ENCODE measurements at regions not wholly inside any gene's neighbourhood (a gene's known extent, or its start where the extent isn't known, plus 50 kb on each side); places are given as distances from the start of the nearest gene placed in this dataset.

- H3K4me3 ChIP-seq (ENCODE audit: control insufficient read depth, low read depth, low read length): no peak overlapping the region
- DNase-seq (ENCODE audit: low read depth): no peak
- no peak for TF ChIP-seq CTCF (conservative IDR thresholded peaks at IDR 0.05; ENCODE audit: control insufficient read depth, insufficient read depth, low read depth, low read length)
Observed at GRCh38 chr2:15705310-15705709, 113.6 kb downstream of the DDX1 start.

DNA sequence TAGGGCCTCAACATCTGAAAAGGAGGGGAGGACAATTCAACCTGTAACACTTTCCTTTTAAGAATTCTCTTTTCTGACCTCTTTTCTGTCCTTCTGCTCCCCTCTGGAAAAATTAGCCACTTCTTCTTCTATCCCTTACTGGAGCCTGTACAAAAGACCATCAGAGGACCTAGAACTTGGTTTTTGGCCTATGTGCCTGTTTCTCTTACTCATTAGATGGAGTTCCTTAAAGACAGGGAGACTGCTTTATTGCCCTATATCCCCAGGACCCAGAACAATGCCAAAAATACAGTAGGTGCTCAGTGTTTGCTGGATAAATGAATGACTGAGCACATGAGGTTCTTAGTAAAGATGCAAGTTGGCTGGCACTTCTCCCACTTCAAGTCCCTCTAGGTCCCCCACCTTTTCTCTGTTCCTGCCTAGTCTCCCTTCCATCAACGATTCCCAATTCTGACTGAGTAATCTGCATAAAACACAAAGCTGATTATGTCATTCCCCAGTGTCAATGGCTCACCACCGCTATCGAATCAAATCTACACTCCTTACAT lies 114.2 kb downstream of the DDX1 start:
- TF ChIP-seq CTCF (conservative IDR thresholded peaks at IDR 0.05; ENCODE audit: control insufficient read depth, insufficient read depth, low read depth, low read length): no peak
- no peak for DNase-seq (ENCODE audit: low read depth)

DNA sequence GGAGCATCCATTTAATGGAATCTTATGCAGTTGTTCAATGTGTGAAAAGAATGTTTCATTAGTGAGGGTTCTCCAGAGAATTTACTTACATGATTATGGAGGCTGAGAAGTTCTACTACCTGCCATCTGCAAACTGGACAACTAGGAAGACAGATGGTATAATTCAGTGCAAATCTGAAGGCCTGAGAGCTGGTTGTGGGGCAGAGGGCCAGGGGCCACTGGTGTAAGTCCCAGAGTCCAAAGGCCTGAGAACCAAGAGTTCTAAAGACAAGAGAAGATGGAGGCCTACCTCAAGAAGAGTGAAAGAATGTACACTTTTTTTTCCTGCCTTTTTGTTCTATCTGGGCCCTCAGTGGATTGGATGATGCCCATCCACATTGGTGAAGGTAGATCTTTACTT lies 114.8 kb downstream of the DDX1 start:
- no peak for DNase-seq (ENCODE audit: low read depth)

More for the DNA sequence above, 114.2 kb downstream of the DDX1 start:
- H3K4me3 ChIP-seq (ENCODE audit: control insufficient read depth, low read depth, low read length): no peak overlapping the region

GRCh38 chr2:15706986-15707632 lies 115.4 kb downstream of the DDX1 start:
- DNase-seq (ENCODE audit: low read depth): no peak
- no peak for TF ChIP-seq CTCF (conservative IDR thresholded peaks at IDR 0.05; ENCODE audit: control insufficient read depth, insufficient read depth, low read depth, low read length)
- H3K4me3 ChIP-seq (ENCODE audit: control insufficient read depth, low read depth, low read length): no peak overlapping the region

More for the DNA sequence above, 114.8 kb downstream of the DDX1 start:
- TF ChIP-seq CTCF (conservative IDR thresholded peaks at IDR 0.05; ENCODE audit: control insufficient read depth, insufficient read depth, low read depth, low read length): no peak
- H3K4me3 ChIP-seq (ENCODE audit: control insufficient read depth, low read depth, low read length): no peak overlapping the region

GRCh38 chr2:15708161-15708560 lies 116.5 kb downstream of the DDX1 start:
- no peak for TF ChIP-seq CTCF (conservative IDR thresholded peaks at IDR 0.05; ENCODE audit: control insufficient read depth, insufficient read depth, low read depth, low read length)
- no peak overlapping the region for H3K4me3 ChIP-seq (ENCODE audit: control insufficient read depth, low read depth, low read length)
- no peak for DNase-seq (ENCODE audit: low read depth)

GRCh38 chr2:15708865-15709820 lies 117.5 kb downstream of the DDX1 start:
- no peak overlapping the region for H3K4me3 ChIP-seq (ENCODE audit: control insufficient read depth, low read depth, low read length)
- TF ChIP-seq CTCF (conservative IDR thresholded peaks at IDR 0.05; ENCODE audit: control insufficient read depth, insufficient read depth, low read depth, low read length): no peak
- no peak for DNase-seq (ENCODE audit: low read depth)
